Islet precursor cell (in vitro differentiated cells): ENCODE measurements at regions not wholly inside any gene's neighbourhood (a gene's known extent, or its start where the extent isn't known, plus 50 kb on each side); places are given as distances from the start of the nearest gene placed in this dataset.

Experiments used
- DNase-seq: peaks from one replicate; pipeline ENCODE4 v3.0.0-alpha.2; 2018

- DNase-seq: no peak
These were observed 289.2 kb upstream of the THBS1 start for GRCh38 chr15:39291690-39292089.

- no peak for DNase-seq
These were observed 283.9 kb upstream of the THBS1 start for GRCh38 chr15:39296955-39297354.

GRCh38 chr15:39298271-39298962 lies 282.5 kb upstream of the THBS1 start:
- no peak for DNase-seq

GRCh38 chr15:39299486-39300267 lies 281.2 kb upstream of the THBS1 start:
- DNase-seq: no peak

GRCh38 chr15:39300451-39301153 lies 280.3 kb upstream of the THBS1 start:
- DNase-seq: no peak

- DNase-seq: no peak
These were observed 279.3 kb upstream of the THBS1 start for GRCh38 chr15:39301589-39301999.

GRCh38 chr15:39302936-39303335 lies 277.9 kb upstream of the THBS1 start:
- DNase-seq: no peak

GRCh38 chr15:39304201-39304841 lies 276.6 kb upstream of the THBS1 start:
- no peak for DNase-seq

- no peak for DNase-seq
These were observed 275.7 kb upstream of the THBS1 start for GRCh38 chr15:39304931-39305728.

GRCh38 chr15:39310633-39311032 lies 270.2 kb upstream of the THBS1 start:
- no peak for DNase-seq

- DNase-seq: no peak
These were observed 267.9 kb upstream of the THBS1 start for GRCh38 chr15:39312984-39313383.

- DNase-seq: no peak
These were observed 267.4 kb upstream of the THBS1 start for GRCh38 chr15:39313467-39313866.

- DNase-seq: no peak
These were observed 267.0 kb upstream of the THBS1 start for GRCh38 chr15:39313881-39314280.

GRCh38 chr15:39315206-39315850 lies 265.6 kb upstream of the THBS1 start:
- no peak for DNase-seq

GRCh38 chr15:39317225-39317624 lies 263.7 kb upstream of the THBS1 start:
- DNase-seq: no peak

- DNase-seq: no peak
These were observed 262.6 kb upstream of the THBS1 start for GRCh38 chr15:39318231-39318630.

- DNase-seq: no peak
These were observed 260.5 kb upstream of the THBS1 start for GRCh38 chr15:39320355-39320754.

- DNase-seq: no peak
These were observed 260.0 kb upstream of the THBS1 start for GRCh38 chr15:39320886-39321285.

GRCh38 chr15:39321977-39322376 lies 258.9 kb upstream of the THBS1 start:
- DNase-seq: no peak

GRCh38 chr15:39323157-39323556 lies 257.7 kb upstream of the THBS1 start:
- no peak for DNase-seq

- DNase-seq: no peak
These were observed 257.2 kb upstream of the THBS1 start for GRCh38 chr15:39323706-39324105.
